HG02642 (cell line): ENCODE measurements at regions not wholly inside any gene's neighbourhood (a gene's known extent, or its start where the extent isn't known, plus 50 kb on each side); places are given as distances from the start of the nearest gene placed in this dataset.
"Not testable (repeated sequence)": the region's sequence is repeated elsewhere in the genome, so short reads cannot be mapped to it uniquely, and the experiment has no call there.

ENCODE experiments used
- ATAC-seq: cut with Tn5 transposase; IDR thresholded peaks from one replicate; pipeline ENCODE4 v1.9.1; 2021; ENCODE audit warnings: mild to moderate bottlenecking; ENCODE audit not compliant: unreplicated experiment, poor library complexity

DNA sequence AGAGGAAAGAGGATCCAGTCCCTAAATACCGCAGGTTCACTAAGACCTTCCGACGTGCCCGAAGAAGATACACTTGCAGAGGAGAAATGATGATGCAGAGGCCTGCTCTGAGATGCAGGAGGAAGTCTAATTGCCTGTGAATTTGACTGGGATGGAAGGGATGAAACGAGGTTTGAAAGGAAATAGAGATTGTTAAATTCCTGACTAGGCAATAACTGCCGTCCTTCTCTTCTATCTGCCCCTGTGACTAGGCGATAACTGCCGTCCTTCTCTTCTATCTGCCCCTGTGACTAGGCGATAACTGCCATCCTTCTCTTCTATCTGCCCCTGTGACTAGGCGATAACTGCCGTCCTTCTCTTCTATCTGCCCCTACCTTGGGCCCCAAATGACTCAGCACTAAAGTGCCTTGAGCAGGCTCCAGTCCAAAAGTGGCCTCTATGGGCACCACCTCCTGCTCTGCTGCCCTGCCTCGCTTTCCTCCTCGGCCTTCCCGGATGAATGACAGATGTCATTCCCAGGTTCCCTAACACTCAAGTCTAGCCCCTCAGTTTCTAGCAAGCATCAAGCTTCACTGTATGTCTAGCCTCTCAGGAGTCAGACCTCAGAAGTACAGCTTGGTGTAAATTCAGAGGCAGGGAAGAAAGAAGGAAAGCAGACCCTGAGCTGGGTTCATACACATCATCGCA lies 189.1 kb downstream of the FOXD4L6 start:
- not testable (repeated sequence) for ATAC-seq

DNA sequence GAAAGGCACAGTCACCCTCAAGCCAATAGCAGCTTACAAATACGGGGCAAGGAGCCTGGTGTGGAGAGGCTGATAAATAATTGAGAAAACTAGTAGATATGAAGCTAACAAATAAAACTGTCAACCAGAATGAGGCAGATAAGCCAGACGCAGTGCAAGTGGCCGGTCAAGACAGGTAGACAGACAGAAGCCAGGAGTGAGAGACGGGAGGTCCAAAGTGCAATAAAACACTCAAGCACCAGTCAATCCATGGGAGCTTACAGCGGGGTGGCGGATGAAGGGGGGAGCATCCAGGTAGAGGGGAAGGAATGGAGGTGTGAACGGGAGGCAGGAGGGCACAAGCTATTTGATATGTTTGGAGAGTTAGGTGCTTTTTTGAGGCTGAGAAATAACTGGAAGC lies 193.1 kb downstream of the FOXD4L6 start:
- no peak for ATAC-seq

DNA sequence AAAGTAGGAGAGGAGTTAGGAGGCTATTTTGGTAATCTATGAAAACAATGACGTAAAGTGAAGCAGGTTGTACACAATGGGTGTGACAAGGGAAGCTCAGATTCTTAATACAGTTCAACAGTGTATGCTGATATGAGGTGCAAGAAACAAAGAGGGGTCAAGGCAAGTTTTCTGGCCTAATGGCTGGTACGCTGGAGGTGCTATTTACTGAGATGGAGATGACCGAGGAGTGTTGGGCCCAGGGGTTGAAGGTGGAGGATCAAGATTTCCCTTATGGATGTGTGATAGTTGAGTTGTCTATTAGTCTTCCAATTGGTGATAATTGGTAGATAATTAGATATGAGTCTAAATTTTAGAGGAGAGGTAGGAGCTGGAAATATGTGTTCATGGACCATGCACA lies 194.0 kb downstream of the FOXD4L6 start:
- ATAC-seq = not testable (repeated sequence)

DNA sequence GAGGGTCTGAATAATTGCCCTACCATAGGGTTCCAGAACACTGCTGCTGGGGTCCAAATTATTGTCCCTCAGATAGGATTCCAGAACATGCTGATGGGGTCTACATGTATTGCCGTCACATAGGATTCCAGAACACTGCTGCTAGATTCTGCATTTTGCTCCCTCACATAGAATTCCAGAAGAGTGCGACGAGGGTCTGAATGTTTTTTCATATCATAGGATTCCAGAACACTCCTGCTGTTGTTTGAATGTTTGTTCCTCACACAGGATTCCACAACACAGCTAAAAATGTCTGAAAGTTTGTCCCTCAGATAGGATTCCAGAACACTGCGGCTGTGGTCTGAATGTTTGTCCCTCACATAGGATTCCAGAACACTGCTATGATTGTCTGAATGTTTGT lies 198.1 kb downstream of the FOXD4L6 start:
- not testable (repeated sequence) for ATAC-seq

DNA sequence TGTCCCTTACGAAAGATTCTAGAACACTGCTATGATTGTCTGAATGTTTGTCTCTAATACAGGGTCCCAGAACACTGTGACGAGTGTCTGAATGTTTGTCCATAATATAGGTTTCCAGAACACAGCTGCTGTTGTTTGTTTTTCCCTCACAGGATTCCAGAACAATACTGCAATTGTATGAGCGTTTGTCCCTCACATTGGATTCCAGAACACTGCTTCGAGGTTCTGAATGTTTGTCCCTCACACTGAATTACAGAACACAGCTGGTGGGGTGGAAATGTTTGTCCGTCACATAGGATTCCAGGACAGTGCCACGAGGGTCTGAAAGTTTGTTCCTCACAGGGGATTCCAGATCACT lies 199.0 kb downstream of the FOXD4L6 start:
- ATAC-seq = not testable (repeated sequence)

DNA sequence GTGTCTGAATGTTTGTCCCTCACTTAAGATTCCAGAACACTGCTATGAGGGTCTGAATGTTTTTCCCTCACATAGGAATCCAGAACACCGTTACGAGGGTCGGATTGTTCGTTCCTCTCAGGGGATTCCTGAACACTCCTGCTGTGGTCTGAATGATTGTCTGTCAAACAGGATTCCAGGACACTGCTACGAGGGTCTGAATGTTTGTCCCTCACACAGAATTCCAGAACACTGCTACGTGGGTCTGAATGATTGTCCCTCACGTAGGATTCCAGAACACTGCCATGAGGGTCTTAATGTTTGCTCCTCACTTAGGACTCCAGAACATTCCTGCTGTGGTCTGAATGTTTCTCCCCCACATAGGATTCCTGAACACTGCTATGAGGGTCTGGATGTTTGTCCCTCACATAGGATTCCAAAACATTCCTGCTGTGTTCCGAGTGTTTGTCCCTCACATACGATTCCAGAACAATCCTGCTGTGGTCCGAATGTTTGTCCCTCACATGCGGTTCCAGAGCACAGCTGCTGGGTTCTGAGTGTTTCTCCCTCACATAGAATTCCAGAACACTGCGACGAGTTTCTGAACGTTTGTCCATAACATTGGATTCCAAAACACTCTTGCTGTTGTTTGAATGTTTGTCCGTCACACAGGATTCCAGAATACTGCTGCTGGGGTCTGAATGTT lies 199.5 kb downstream of the FOXD4L6 start:
- no peak for ATAC-seq

DNA sequence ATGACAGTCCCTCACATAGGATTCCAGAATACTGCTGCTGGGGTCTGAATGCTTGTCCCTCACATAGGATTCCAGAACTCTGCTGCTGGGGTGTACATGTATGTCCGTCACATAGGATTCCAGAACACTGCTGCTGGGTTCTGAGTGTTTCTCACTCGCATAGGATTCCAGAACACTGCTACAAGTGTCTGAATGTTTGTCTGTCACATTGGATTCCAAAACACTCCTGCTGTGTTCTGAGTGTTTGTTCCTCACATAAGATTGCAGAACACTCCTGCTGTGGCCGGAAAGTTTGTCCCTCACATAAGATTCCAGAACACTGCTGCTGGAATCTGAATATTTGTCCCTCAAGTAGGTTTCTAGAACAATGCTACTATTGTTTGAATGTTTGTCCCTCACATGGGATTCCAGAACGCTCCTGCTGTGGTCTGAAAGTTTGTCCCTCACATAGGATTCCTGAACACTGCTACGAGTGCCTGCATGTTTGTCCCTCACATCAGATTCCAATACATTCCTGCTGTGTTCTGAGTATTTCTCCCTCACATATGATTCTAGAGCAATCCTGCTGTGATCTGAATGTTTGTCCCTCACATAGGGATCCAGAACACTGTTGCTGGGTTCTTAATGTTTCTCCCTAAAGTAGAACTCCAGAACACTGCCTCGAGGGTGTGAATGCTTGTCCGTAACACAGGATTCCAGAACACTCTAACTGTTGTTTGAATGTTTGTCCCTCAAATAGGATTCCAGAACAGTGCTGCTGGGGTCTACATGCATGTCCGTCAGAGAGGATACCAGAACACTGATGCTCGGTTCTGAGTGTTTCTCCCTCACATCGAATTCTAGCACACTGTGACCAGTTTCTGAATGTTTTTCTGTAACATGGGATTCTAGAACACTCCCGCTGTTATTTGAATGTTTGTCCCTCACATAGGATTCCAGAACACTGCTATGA lies 200.4 kb downstream of the FOXD4L6 start:
- ATAC-seq = no peak

DNA sequence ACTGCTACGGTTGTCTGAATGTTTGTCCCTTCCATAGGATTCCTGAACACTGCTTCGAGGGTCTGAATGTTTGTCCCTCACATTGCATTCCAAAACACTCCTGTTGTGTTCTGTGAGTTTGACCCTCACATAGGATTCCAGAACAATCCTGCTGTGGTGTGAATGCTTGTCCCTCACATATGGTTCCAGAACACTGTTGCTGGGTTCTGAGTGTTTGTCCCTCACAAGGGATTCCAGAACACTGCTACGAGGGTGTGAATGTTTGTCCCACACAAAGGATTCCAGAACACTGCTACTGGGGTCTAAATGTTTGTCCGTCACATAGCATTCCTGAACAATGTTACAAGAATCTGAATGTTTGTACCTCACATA lies 201.2 kb downstream of the FOXD4L6 start:
- ATAC-seq = no peak

DNA sequence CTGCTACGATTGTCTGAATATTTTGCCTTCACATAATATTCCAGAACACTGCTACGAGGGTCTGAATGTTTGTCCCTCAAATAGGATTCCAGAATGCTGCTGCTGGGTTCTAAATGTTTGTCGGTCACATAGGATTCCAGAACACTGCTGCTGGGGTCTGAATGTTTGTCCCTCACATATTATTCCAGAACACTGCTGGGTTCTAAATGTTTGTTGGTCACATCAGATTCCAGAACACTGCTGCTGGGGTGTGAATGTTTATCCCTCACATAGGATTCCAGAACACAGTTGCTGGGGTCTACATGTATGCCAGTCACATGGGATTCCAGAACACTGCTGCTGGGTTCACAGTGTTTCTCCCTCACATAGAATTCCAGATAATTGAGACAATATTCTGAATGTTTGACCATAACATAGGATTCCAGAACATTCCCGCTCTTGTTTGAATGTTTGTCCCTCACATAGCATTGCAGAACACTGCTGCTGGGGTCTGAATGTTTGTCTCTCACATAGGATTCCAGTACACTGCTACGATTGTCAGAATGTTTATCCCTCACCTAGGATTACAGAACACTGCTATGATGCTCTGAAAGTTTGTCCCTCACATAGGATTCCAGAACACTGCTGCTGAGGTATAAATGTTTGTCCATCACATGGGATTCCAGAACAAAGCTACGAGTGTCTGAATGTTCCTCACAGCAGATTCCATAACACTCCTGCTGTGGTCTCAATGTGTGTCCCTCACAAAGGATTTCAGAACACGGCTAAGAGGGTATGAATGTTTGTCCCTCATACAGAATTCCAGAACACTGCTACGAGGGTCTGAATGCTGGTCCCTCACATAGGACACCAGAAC lies 201.8 kb downstream of the FOXD4L6 start:
- ATAC-seq = no peak

DNA sequence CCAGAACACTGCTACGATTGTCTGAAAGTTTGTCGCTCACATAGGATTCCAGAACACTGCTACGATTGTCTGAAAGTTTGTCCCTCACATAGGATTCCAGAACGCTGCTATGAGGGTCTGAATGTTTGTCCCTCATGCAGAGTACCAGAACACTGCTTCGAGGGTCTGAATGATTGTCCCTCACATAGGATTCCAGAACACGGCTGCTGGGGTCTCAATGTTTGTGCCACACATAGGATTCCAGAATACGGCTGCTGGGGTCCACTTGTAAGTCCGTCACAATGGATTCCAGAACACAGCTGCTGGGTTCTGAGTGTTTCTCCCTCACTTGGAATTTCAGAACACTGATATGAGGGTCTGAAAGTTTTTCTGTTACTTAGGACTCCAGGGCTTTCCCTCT lies 203.3 kb downstream of the FOXD4L6 start:
- no peak for ATAC-seq

DNA sequence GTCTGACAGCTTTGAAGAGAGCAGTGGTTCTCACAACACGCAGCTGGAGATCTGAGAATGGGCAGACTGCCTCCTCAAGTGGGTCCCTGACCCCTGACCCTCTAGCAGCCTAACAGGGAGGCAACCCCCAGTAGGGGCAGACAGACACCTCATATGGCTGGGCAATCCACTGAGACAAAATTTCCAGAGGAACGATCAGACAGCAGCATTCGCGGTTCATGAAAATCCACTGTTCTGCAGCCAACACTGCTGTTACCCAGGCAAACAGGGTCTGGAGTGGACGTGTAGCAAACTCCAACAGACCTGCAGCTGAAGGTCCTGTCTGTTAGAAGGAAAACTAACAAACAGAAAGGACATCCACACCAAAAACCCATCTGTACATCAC lies 212.1 kb downstream of the FOXD4L6 start:
- not testable (repeated sequence) for ATAC-seq

DNA sequence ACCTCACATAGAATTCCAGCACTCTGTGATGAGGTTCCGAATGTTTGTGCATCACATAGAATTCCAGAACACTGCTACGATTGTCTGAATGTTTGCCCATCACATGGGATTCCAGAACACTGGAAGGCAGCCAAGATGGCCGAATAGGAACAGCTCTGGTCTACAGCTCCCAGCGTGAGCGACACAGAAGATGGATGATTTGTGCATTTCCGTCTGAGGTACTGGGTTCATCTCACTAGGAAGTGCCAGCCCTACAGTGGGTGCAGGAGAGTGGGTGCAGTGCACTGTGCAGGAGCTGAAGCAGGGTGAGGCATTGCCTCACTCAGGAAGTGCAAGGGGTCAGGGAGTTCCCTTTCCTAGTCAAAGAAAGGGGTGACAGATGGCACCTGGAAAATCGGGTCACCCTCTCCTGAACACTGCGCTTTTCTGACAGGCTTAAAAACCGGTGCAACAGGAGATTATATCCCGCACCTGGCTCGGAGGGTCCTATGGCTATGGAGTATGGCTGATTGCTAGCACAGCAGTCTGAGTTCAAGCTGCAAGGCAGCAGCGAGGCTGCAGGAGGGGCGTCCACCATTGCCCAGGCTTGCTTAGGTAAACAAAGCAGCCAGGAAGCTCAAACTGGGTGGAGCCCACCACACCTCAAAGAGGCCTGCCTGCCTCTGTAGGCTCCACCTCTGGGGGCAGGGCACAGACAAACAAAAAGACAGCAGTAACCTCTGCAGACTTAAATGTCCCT lies 212.7 kb downstream of the FOXD4L6 start:
- not testable (repeated sequence) for ATAC-seq

DNA sequence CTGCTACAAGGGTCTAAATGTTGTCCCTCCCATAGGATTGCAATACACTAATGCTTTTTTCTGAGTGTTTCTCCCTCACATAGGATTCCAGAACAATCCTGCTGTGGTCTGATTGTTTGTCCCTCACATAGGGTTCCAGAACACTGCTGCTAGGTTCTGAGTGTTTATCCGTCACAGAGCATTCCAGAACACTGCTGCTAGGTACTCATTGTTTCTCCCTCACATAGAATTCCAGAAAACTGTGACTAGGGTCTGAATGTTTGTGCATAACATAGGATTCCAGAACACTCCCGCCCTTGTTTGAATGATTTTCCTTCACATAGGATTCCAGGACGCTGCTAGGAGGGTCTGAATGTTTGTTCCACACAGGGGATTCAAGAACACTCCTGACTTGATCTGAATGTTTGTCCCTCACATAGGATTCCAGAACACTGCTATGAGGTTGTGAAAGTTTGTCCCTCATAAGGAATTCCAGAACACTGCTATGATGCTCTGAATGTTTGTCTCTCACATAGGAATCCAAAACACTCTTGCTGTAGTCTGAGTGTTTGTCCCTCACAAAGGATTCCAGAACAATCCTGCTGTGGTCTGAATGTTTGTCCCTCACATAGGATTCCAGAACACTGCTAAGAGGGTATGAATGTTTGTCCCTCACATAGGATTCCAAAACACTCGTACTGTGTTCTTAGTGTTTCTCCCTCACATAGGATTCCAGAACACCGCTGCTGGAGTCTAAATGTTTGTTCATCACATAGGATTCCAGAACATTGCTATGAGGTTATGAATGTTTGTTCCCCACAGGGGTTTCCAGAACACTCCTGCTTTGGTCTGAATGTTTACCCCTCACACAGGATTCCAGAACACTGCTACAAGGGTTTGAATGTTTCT lies 213.5 kb downstream of the FOXD4L6 start:
- no peak for ATAC-seq

DNA sequence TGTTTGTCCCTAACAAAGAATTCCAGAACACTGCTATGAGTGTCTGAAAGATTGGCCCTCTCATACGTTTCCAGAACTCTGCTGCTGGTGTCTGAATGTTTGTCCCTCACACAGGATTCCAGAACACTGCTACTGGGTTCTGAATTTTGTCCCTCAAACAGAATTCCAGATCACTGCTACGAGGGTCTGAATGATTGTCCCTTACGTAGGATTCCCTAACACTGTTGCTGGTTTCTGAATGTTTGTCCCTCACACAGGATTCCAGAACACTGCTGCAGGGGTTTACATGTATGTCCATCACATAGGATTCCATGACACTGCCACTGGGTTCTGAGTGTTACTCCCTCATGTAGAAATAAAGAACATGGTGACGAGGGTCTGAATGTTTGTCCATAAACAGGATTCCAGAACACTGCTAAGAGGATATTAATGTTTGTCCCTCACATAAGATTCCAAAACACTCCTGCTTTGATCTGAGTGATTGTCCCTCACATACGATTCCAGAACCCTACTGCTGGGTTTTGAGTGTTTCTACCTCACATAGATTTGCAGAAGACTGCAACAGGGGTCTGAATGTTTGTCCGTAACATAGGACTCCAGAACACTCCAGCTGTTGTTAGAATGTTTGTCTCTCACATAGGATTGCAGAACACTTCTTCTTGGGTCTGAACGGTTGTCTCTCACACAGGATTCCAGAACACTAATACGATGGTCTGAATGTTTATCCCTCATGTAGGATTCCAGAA lies 214.4 kb downstream of the FOXD4L6 start:
- ATAC-seq = no peak

DNA sequence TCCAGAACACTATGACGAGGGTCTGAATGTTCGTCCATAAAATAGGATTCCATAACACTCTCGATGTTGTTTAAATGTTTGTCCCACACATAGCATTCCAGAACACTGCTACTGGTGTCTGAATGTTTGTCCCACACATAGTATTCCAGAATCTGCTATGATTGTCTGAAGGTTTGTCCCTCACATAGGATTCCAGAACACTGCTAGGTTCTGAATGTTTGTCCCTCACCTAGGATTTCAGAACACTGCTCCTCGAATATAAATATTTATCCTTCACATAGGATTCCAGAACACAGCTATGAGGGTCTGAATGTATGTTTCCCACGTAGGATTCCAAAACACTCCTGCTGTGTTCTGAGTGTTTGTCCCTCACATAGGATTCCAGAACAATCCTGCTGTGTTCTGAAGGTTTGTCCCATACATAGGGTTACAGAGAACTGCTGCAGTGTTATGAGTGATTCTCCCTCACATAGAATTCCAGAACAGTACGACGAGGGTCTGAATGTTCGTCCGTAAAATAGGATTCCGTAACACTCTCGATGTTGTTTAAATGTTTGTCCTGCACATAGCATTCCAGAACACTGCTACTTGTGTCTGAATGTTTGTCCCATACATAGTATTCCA lies 215.3 kb downstream of the FOXD4L6 start:
- no peak for ATAC-seq

DNA sequence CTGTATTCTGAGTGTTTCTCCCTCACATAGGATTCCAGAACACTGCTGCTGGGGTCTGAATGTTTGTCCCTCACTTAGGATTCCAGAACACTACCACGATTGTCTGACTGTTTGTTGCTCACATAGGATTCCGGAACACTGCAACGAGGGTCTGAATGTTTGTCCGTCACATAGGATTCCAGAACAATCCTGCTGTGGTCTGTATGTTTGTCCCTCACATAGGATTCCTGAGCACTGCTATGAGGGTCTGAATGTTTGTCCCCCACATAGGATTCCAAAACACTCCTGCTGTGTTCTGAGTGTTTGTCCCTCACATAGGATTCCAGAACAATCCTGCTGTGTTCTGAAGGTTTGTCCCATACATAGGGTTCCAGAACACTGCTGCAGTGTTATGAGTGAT lies 215.8 kb downstream of the FOXD4L6 start:
- ATAC-seq = not testable (repeated sequence)

DNA sequence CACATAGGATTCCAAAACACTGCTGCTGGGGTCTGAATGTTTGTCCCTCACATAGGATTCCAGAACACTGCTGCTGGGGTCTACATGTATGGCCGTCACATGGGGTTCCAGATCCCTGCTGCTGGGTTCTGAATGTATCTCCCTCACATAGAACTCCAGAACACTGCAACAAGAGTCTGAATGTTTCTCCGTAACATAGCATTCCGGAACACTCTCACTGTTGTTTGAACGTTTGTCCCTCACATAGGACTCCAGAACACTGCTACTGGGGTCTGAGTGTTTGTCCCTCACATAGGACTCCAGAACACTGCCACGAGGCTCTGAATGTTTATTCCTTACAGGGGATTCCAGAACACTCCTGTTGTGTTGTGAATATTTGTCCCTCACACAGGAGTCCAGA lies 216.8 kb downstream of the FOXD4L6 start:
- ATAC-seq = no peak
